Stimulated activated CD4-positive, alpha-beta T cell treated with anti-CD3 and anti-CD28 coated beads, Interleukin-2, amount 100 ng/mL, for 48 hours (primary cell): ENCODE measurements at regions not wholly inside any gene's neighbourhood (a gene's known extent, or its start where the extent isn't known, plus 50 kb on each side); places are given as distances from the start of the nearest gene placed in this dataset.
"Not testable (repeated sequence)": the region's sequence is repeated elsewhere in the genome, so short reads cannot be mapped to it uniquely, and the experiment has no call there.

Source experiments
- DNase-seq, 2 donors: peaks; one replicate each; pipeline ENCODE4 v3.0.0-alpha.2; 2020

- no peak for DNase-seq
These were observed 120.2 kb downstream of the ACAA2 start for GRCh38 chr18:49692906-49693716.

GRCh38 chr18:49691177-49691608 is 122.1 kb downstream of the ACAA2 start:
- DNase-seq: no peak

- no peak for DNase-seq
These were observed 123.0 kb downstream of the ACAA2 start for GRCh38 chr18:49690312-49690711.

- no peak for DNase-seq
These were observed 123.5 kb downstream of the LIPG start for GRCh38 chr18:49685231-49685942.

GRCh38 chr18:49682803-49683190 is 120.9 kb downstream of the LIPG start:
- DNase-seq: not testable (repeated sequence)

GRCh38 chr18:49682173-49682802 is 120.4 kb downstream of the LIPG start:
- DNase-seq: no peak

GRCh38 chr18:49681387-49681786 is 119.5 kb downstream of the LIPG start:
- no peak for DNase-seq

- DNase-seq: no peak
These were observed 116.6 kb downstream of the LIPG start for GRCh38 chr18:49678440-49678839.

- no peak for DNase-seq
These were observed 116.0 kb downstream of the LIPG start for GRCh38 chr18:49677762-49678413.

GRCh38 chr18:49677081-49677480 is 115.2 kb downstream of the LIPG start:
- no peak for DNase-seq

- DNase-seq: no peak
These were observed 111.4 kb downstream of the LIPG start for GRCh38 chr18:49673281-49673680.

GRCh38 chr18:49672853-49673252 is 111.0 kb downstream of the LIPG start:
- DNase-seq: no peak

GRCh38 chr18:49669403-49669802 is 107.5 kb downstream of the LIPG start:
- no peak for DNase-seq

- DNase-seq: no peak
These were observed 106.9 kb downstream of the LIPG start for GRCh38 chr18:49668574-49669275.

GRCh38 chr18:49667462-49667861 is 105.6 kb downstream of the LIPG start:
- no peak for DNase-seq

- DNase-seq: no peak
These were observed 104.4 kb downstream of the LIPG start for GRCh38 chr18:49666045-49666775.

GRCh38 chr18:49663899-49664890 is 102.3 kb downstream of the LIPG start:
- no peak for DNase-seq

- DNase-seq: no peak
These were observed 100.6 kb downstream of the LIPG start for GRCh38 chr18:49662506-49662905.

GRCh38 chr18:49658823-49659404 is 97.1 kb downstream of the LIPG start:
- no peak for DNase-seq

GRCh38 chr18:49656073-49656692 is 94.3 kb downstream of the LIPG start:
- DNase-seq: no peak
